ENCODE measurements at regions not wholly inside any gene's neighbourhood (a gene's known extent, or its start where the extent isn't known, plus 50 kb on each side); places are given as distances from the start of the nearest gene placed in this dataset.
"Not testable (repeated sequence)": the region's sequence is repeated elsewhere in the genome, so short reads cannot be mapped to it uniquely, and the experiment has no call there.

GRCh38 chr1:189253601-189254350 is 1223.9 kb downstream of the BRINP3 start:
- H3K36me3 Mint-ChIP-seq (ENCODE audit: low read depth), result no peaks in the 10 kb centered on the region
- no peak for DNase-seq
- peaks cover 5% of the 10 kb centered on the region for H3K4me1 Mint-ChIP-seq
- TF ChIP-seq CTCF (IDR thresholded peaks at IDR 0.05), result no peak
- peak overlapping the region; percentile 36 for H3K27ac Mint-ChIP-seq
- no peaks in the 10 kb centered on the region for H3K27me3 Mint-ChIP-seq (ENCODE audit: low read depth, poor library complexity)
- no peaks in the 10 kb centered on the region for H3K9me3 Mint-ChIP-seq
- H3K4me3 Mint-ChIP-seq, result no peak overlapping the region

- peaks cover 17% of the 10 kb centered on the region for H3K9me3 Mint-ChIP-seq
- DNase-seq; H3K27ac Mint-ChIP-seq; H3K27me3 Mint-ChIP-seq (ENCODE audit: low read depth, poor library complexity); H3K4me1 Mint-ChIP-seq; H3K36me3 Mint-ChIP-seq (ENCODE audit: low read depth); H3K4me3 Mint-ChIP-seq: not testable (repeated sequence)
Observed at GRCh38 chr1:189261128-189261527, 1216.5 kb downstream of the BRINP3 start.

DNA sequence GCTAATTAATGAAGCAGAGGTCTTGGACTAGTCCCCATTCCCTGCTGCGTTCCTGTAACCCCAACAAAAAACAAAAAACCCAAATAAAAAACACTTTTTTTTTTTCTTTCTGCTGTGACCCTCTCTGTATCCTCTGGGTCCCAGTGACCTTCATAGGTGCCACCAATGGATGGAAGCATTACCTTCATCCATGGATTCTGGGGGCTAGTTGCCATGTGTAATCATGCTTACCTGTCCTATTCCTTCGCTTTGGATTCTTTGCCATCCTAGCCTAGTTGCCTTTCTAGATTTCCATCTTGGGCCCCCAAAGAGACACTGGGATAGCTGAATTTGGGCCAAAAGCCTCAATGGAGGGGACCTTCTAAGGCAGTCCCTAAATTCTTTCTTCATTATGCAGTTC is 1208.7 kb downstream of the BRINP3 start:
- Mint-ChIP-seq H3K27ac (no peak overlapping the region), H3K4me3 (no peak overlapping the region), H3K27me3 (ENCODE audit: low read depth, poor library complexity) (no peaks in the 10 kb centered on the region), H3K4me1 (no peaks in the 10 kb centered on the region), H3K9me3 (peaks cover 28% of the 10 kb centered on the region), H3K36me3 (ENCODE audit: low read depth) (no peaks in the 10 kb centered on the region)
- TF ChIP-seq CTCF (IDR thresholded peaks at IDR 0.05), result no peak
- no peak for DNase-seq

- DNase-seq, result no peak
- no peaks in the 10 kb centered on the region for H3K4me1 Mint-ChIP-seq
- H3K4me3 Mint-ChIP-seq, result no peak overlapping the region
- peaks cover 9% of the 10 kb centered on the region for H3K9me3 Mint-ChIP-seq
- TF ChIP-seq CTCF (IDR thresholded peaks at IDR 0.05), result no peak
- no peaks in the 10 kb centered on the region for H3K27me3 Mint-ChIP-seq (ENCODE audit: low read depth, poor library complexity)
- no peak overlapping the region for H3K27ac Mint-ChIP-seq
- no peaks in the 10 kb centered on the region for H3K36me3 Mint-ChIP-seq (ENCODE audit: low read depth)
Observed at GRCh38 chr1:189274267-189274666, 1203.4 kb downstream of the BRINP3 start.

DNA sequence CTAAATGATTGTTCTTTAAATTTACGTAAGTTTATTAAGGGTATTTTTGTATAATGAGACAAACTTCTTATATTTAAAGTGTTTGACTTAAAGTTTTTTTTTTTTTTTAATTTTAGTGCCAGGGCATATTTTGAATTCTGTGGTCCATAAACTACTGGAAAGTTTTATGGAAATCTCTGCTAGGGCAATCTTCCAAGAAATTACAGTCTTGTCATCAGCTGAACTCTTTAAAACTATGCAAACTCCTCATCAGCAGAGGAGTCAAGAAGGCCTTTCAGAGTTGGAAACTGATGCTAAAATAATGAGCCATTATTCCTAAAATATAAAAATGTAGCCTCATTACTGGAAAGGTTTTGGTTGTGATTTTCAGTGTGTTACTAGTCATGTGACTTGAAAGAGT is 1201.9 kb downstream of the BRINP3 start:
- Mint-ChIP-seq H3K9me3 (peaks cover 4% of the 10 kb centered on the region), H3K27ac (no peak overlapping the region), H3K4me1 (no peaks in the 10 kb centered on the region), H3K27me3 (ENCODE audit: low read depth, poor library complexity) (no peaks in the 10 kb centered on the region), H3K36me3 (ENCODE audit: low read depth) (no peaks in the 10 kb centered on the region), H3K4me3 (no peak overlapping the region)
- no peak for DNase-seq
- no peak for TF ChIP-seq CTCF (IDR thresholded peaks at IDR 0.05)

DNA sequence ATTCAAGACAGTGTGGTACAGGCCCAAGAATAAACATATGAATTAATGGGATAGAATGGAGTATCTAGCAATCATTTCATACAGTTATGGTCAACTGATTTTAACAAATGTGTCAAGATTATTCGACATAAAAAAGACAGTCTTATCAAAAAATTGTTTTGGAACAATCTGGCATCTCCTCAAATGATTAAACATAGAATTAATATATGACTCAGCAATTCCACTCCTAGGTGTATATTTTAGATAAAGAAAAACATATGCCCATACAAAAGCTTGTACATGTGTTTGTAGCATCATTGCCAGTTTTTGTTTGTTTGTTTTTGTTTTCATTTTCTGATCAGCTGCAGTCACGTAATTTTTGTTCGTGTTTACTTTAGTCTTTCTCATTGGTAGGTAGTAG is 1188.3 kb downstream of the BRINP3 start:
- H3K27me3 Mint-ChIP-seq (ENCODE audit: low read depth, poor library complexity), result no peaks in the 10 kb centered on the region
- no peaks in the 10 kb centered on the region for H3K9me3 Mint-ChIP-seq
- no peaks in the 10 kb centered on the region for H3K4me1 Mint-ChIP-seq
- H3K27ac Mint-ChIP-seq, result no peak overlapping the region
- no peak overlapping the region for H3K4me3 Mint-ChIP-seq
- no peak for DNase-seq
- TF ChIP-seq CTCF (IDR thresholded peaks at IDR 0.05), result no peak
- H3K36me3 Mint-ChIP-seq (ENCODE audit: low read depth), result no peaks in the 10 kb centered on the region

Data from nephron progenitor cell (in vitro differentiated cells).